GM12875 (cell line): ENCODE measurements at regions not wholly inside any gene's neighbourhood (a gene's known extent, or its start where the extent isn't known, plus 50 kb on each side); places are given as distances from the start of the nearest gene placed in this dataset.

ENCODE experiments used
- H3K4me3 ChIP-seq: one replicate; pipeline ENCODE4 v1.5.1; 2011; ENCODE audit warnings: low read depth, low read length, control low read depth
- TF ChIP-seq, protein P1 (sequence below): IDR thresholded peaks from 2 replicates; pipeline ENCODE4 v1.5.1; 2011; ENCODE audit warnings: low read depth, mild to moderate bottlenecking, control low read depth, inconsistent platforms, low read length, moderate library complexity, borderline replicate concordance; ENCODE audit not compliant: insufficient read depth

DNA sequence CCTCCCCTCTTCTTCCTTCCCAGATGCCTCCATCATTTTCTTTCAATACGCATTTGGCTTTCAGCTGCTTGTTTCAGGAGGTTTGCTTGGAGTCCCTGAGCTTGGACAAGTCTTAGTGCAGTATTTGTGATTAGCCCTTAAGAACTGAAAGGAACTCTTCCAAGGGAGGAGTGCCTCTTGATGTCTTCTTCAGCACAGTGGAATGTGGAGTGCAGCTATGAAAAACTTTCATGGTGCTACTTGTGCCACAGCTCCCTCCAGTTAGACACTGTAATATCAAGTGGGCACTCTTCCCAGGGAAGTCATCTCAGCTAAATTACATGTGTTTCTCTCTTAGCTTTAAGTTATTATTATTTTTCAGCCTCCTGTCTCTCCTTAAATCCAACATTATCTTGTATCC, 173.1 kb downstream of the NECTIN3 start:
- H3K4me3 ChIP-seq: no peak overlapping the region
- TF ChIP-seq, protein P1, sequence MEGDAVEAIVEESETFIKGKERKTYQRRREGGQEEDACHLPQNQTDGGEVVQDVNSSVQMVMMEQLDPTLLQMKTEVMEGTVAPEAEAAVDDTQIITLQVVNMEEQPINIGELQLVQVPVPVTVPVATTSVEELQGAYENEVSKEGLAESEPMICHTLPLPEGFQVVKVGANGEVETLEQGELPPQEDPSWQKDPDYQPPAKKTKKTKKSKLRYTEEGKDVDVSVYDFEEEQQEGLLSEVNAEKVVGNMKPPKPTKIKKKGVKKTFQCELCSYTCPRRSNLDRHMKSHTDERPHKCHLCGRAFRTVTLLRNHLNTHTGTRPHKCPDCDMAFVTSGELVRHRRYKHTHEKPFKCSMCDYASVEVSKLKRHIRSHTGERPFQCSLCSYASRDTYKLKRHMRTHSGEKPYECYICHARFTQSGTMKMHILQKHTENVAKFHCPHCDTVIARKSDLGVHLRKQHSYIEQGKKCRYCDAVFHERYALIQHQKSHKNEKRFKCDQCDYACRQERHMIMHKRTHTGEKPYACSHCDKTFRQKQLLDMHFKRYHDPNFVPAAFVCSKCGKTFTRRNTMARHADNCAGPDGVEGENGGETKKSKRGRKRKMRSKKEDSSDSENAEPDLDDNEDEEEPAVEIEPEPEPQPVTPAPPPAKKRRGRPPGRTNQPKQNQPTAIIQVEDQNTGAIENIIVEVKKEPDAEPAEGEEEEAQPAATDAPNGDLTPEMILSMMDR: no peak

DNA sequence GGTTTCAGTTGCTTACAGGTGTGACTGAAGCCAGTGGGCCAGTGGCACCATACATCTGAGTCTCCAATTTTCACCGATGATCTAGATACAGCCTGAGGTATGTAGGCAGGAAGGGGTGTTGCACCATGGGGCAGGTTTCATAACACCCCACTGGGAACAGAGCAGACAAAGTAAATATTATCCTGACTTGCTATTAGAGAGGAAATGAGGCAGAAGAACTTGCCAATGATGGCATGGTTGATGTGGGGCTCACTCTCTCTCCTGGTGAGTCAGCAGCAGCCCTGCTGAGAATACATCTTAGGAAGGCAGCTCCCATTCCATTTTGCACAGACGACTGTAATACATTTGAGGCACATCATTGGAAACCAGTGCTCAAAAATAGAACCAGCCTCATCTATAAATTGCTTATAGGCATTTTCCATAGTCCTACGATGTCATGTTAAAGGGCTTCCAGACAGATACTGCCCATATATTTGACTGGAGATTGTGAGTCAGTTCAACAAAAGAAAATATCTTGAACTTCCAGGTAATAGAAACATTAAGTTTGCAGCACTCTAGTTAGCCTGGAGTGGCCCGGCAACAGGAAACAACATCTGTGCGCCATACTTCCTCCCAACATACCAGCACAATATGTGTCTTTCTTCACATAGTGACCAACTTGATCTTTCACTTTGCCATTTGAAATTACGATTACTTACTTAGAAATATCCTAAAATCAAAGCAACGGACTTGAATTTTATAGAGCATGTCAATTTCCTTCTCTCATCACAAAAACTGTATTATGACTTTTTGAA, 175.5 kb downstream of the NECTIN3 start:
- TF ChIP-seq, protein P1: no peak
- no peak overlapping the region for H3K4me3 ChIP-seq

- TF ChIP-seq, protein P1: no peak
- H3K4me3 ChIP-seq: no peak overlapping the region
Observed at GRCh38 chr3:111248406-111248805, 176.8 kb downstream of the NECTIN3 start.

GRCh38 chr3:111249421-111249820, 177.8 kb downstream of the NECTIN3 start:
- TF ChIP-seq, protein P1: no peak
- H3K4me3 ChIP-seq: no peak overlapping the region

GRCh38 chr3:111252779-111253178, 181.2 kb downstream of the NECTIN3 start:
- no peak overlapping the region for H3K4me3 ChIP-seq
- TF ChIP-seq, protein P1: no peak

GRCh38 chr3:111253733-111254132, 182.1 kb downstream of the NECTIN3 start:
- no peak overlapping the region for H3K4me3 ChIP-seq
- TF ChIP-seq, protein P1: no peak

DNA sequence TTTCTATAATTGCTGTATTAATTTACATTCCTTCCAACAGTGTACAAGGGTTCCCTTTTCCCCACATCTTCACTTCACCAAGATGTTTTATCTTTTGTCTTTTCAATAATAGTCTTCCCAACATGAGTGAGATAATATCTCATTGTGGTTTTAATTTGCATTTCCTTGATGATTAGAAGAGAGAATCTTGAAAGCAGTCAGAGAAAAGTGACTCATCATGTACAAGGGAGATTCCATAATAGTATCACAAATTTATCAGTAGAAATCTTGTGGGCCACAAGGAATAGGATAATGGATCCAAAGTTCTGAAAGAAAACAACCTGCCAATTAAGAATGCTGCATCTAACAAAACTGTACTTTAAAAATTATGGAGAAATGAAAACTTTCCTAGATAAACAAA, 189.3 kb downstream of the NECTIN3 start:
- TF ChIP-seq, protein P1: no peak
- H3K4me3 ChIP-seq: no peak overlapping the region
